Liver (tissue), 7 donors: ENCODE measurements at regions not wholly inside any gene's neighbourhood (a gene's known extent, or its start where the extent isn't known, plus 50 kb on each side); places are given as distances from the start of the nearest gene placed in this dataset.

Source experiments
- DNase-seq: peaks from one replicate; pipeline ENCODE4 v3.0.0-alpha.2; 2017; ENCODE audit warnings: low spot score
- H3K27ac ChIP-seq, 2 donors: one replicate each; pipeline ENCODE4 v1.7.0; 2013; ENCODE audit warnings: inconsistent platforms in 2 of 2, low read length in 2 of 2, control low read depth in 1 of 2, low read depth in 1 of 2, mild to moderate bottlenecking in 1 of 2
- H3K27me3 ChIP-seq, 4 donors: one replicate each; pipeline versions ENCODE4 v1.6.1 to v1.7.0; 2013; ENCODE audit warnings: low read length in 3 of 4, inconsistent platforms in 1 of 4, mild to moderate bottlenecking in 1 of 4, moderate library complexity in 1 of 4; ENCODE audit not compliant: control insufficient read depth in 4 of 4, insufficient read depth in 4 of 4
- H3K36me3 ChIP-seq, 4 donors: one replicate each; pipeline versions ENCODE4 v1.6.1 to v1.7.0; 2013; ENCODE audit warnings: low read length in 3 of 4, mild to moderate bottlenecking in 3 of 4, low read depth in 1 of 4, moderate library complexity in 1 of 4; ENCODE audit not compliant: control insufficient read depth in 4 of 4, insufficient read depth in 3 of 4
- H3K4me1 ChIP-seq, 4 donors: one replicate each; pipeline versions ENCODE4 v1.6.1 to v1.7.0; 2013; ENCODE audit warnings: low read length in 3 of 4, mild to moderate bottlenecking in 3 of 4, moderate library complexity in 1 of 4; ENCODE audit not compliant: control insufficient read depth in 4 of 4, insufficient read depth in 4 of 4
- H3K4me3 ChIP-seq, 3 donors: one replicate each; pipeline versions ENCODE4 v1.6.1 to v1.7.0; 2013; ENCODE audit warnings: low read length in 3 of 3, control low read depth in 1 of 3, low read depth in 1 of 3, mild to moderate bottlenecking in 1 of 3
- H3K9ac ChIP-seq, 2 donors: one replicate each; pipeline ENCODE4 v1.7.0; 2013; ENCODE audit warnings: low read length in 2 of 2, mild to moderate bottlenecking in 2 of 2, moderate library complexity in 2 of 2, control low read depth in 1 of 2, low read depth in 1 of 2
- H3K9me3 ChIP-seq, 4 donors: one replicate each; pipeline versions ENCODE4 v1.6.1 to v1.7.0; 2013; ENCODE audit warnings: low read length in 3 of 4; ENCODE audit not compliant: control insufficient read depth in 4 of 4
- EGR1 ChIP-seq, 2 donors: IDR thresholded peaks; 2 replicates each; pipeline ENCODE4 v1.6.1; 2016 to 2018; ENCODE audit warnings: antibody characterized with exemption in 2 of 2, low read depth in 2 of 2
- FOXA1 ChIP-seq: IDR thresholded peaks from 2 replicates; pipeline ENCODE4 v1.6.1; 2016; ENCODE audit warnings: antibody characterized with exemption
- FOXA2 ChIP-seq: IDR thresholded peaks from 2 replicates; pipeline ENCODE4 v1.6.1; 2016; ENCODE audit warnings: antibody characterized with exemption
- GABPA ChIP-seq, 2 donors: IDR thresholded peaks in 1 of 2; conservative IDR thresholded peaks in 1 of 2; 2 replicates each; pipeline ENCODE4 v1.6.1; 2016; ENCODE audit warnings: antibody characterized with exemption in 2 of 2, mild to moderate bottlenecking in 1 of 2, moderate library complexity in 1 of 2
- HNF4A ChIP-seq, 2 donors: conservative IDR thresholded peaks; 2 replicates each; pipeline ENCODE4 v1.6.1; 2016; ENCODE audit warnings: antibody characterized with exemption in 2 of 2, mild to moderate bottlenecking in 2 of 2
- HNF4G ChIP-seq: IDR thresholded peaks from 2 replicates; pipeline ENCODE4 v1.6.1; 2016; ENCODE audit warnings: antibody characterized with exemption
- JUND ChIP-seq, 2 donors: IDR thresholded peaks; 2 replicates each; pipeline ENCODE4 v1.6.1; 2016; ENCODE audit warnings: antibody characterized with exemption in 2 of 2
- NR2F2 ChIP-seq: IDR thresholded peaks from 2 replicates; pipeline ENCODE4 v1.6.1; 2016; ENCODE audit warnings: antibody characterized with exemption
- REST ChIP-seq: IDR thresholded peaks from 2 replicates; pipeline ENCODE4 v1.6.1; 2016; ENCODE audit warnings: antibody characterized with exemption, mild to moderate bottlenecking
- SP1 ChIP-seq: IDR thresholded peaks from 2 replicates; pipeline ENCODE4 v1.6.1; 2018; ENCODE audit warnings: antibody characterized with exemption, mild to moderate bottlenecking
- TAF1 ChIP-seq: conservative IDR thresholded peaks from 2 replicates; pipeline ENCODE4 v1.6.1; 2016; ENCODE audit warnings: antibody characterized with exemption, mild to moderate bottlenecking
- YY1 ChIP-seq: IDR thresholded peaks from 2 replicates; pipeline ENCODE4 v1.6.1; 2016; ENCODE audit warnings: antibody characterized with exemption, mild to moderate bottlenecking
- ZBTB33 ChIP-seq: IDR thresholded peaks from 2 replicates; pipeline ENCODE4 v1.6.1; 2016; ENCODE audit warnings: antibody characterized with exemption
- WGBS: extraction: QIAGEN DNeasy Blood & Tissue Kit; methylation state at CpG from one replicate; pipeline ENCODE4 v1.1.7; 2013; 5-methylcytosine and 5-hydroxymethylcytosine counted together
- TF ChIP-seq, protein P1 (sequence below): IDR thresholded peaks from 2 replicates; pipeline ENCODE4 v1.6.1; 2016; ENCODE audit warnings: antibody characterized with exemption
- donor health status: healthy.
- donor health status: healthy.
- donor health status: healthy.
- donor health status: healthy.

DNA sequence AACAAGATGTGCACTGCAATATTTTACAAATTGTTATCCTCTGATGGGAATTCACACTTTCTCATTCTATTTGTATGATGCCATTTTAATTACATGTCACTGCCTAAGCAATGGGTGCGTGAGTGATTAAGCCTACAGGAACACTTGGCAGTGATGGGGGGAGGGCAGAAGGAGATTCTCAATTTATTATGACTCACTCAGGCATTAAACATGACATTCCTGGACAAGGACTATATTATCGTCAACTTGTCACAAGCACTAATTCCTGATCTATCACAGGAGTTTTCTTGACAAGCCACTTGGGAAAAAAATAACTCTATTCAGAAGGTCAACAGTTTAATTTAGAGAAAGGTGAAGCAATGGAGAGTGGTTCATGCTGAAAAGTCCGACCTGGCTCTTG, 556.8 kb downstream of the NSUN3 start (continued):
- no peak for TF ChIP-seq FOXA2
- no peak for TF ChIP-seq ZBTB33

DNA sequence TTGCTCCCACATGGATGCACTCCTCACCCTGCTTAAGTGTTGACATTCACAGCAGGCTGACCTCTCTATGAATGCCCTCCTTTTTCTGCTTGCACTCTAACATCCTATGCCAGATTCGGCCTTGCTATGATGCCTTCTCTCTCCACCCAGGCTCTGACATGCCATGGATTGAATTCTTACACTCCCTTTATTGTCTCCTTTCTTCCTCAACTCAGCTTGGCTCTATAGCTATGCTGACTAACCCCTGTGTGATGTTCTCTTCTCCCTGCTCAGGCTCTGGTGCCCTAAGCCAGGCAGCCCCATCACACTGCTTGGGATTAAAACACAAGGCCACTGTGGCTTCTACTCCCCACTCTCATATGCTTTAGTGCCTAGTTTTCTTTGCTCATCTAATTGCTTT, 563.7 kb downstream of the NSUN3 start:
- H3K4me3 ChIP-seq = no peak overlapping the region
- H3K9me3 ChIP-seq = no peaks in the 10 kb centered on the region
- H3K4me1 ChIP-seq = no peaks in the 10 kb centered on the region
- H3K36me3 ChIP-seq = no peaks in the 10 kb centered on the region
- no peaks in the 10 kb centered on the region for H3K27me3 ChIP-seq
- no peak overlapping the region for H3K27ac ChIP-seq
- TF ChIP-seq ZBTB33 (no peak), FOXA2 (no peak), REST (no peak), GABPA (IDR thresholded peaks at IDR 0.05 in 1 of 2, conservative IDR thresholded peaks at IDR 0.05 in 1 of 2) (no peak), HNF4G (no peak), FOXA1 (no peak)
- TF ChIP-seq, protein P1, sequence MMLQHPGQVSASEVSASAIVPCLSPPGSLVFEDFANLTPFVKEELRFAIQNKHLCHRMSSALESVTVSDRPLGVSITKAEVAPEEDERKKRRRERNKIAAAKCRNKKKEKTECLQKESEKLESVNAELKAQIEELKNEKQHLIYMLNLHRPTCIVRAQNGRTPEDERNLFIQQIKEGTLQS = no peak
- 42% methylated on average over 1 of the region's 1 CpG for whole genome bisulfite sequencing
- no peak for DNase-seq
- H3K9ac ChIP-seq = no peak overlapping the region

DNA sequence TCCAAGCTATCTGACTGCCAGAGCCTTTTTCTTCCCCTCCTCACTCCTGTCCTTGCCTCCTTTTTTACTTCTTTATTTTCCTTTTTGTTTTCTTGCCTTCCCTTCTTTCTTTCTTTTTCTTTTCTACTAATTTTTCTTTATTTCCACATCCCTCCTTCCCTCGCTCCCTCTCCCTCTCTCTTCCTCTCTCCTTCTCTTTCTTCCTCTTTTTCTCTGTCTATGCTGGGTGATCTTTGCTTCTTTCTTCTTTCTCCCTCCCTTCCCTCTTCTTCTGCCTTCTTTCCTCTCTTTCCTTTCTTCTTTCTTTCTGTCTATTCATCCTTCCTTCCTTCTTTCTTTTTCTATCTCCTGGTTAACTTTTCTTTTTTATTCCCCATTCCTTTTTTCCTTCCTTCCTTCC, 564.8 kb downstream of the NSUN3 start:
- 90% methylated on average over 1 of the region's 1 CpG for WGBS

More for the DNA sequence above, 564.8 kb downstream of the NSUN3 start:
- DNase-seq = no peak
- Histone ChIP-seq H3K9ac (no peak overlapping the region), H3K27me3 (no peaks in the 10 kb centered on the region), H3K36me3 (no peaks in the 10 kb centered on the region), H3K4me3 (no peak overlapping the region), H3K9me3 (no peaks in the 10 kb centered on the region), H3K4me1 (no peaks in the 10 kb centered on the region), H3K27ac (no peak overlapping the region)
- TF ChIP-seq HNF4G = no peak
- no peak for TF ChIP-seq HNF4A (conservative IDR thresholded peaks at IDR 0.05)
- no peak for TF ChIP-seq YY1
- TF ChIP-seq SP1 = no peak
- no peak for TF ChIP-seq NR2F2
- no peak for TF ChIP-seq EGR1 (IDR thresholded peaks at IDR 0.05; ENCODE audit: low read depth in 2 of 2)
- TF ChIP-seq TAF1 = no peak
- no peak for TF ChIP-seq JUND (IDR thresholded peaks at IDR 0.05)
